ENCODE measurements at regions not wholly inside any gene's neighbourhood (a gene's known extent, or its start where the extent isn't known, plus 50 kb on each side); places are given as distances from the start of the nearest gene placed in this dataset.

- peak; percentile 45 for DNase-seq (ENCODE audit: low spot score)
- Histone ChIP-seq H3K27ac (no peak overlapping the region), H3K4me3 (no peak overlapping the region)
- TF ChIP-seq CTCF (IDR thresholded peaks at IDR 0.05) = no peak
Measured at GRCh38 chr15:27673766-27674445, 425.2 kb downstream of the OCA2 start.

GRCh38 chr15:27672537-27672936 lies 426.6 kb downstream of the OCA2 start:
- TF ChIP-seq CTCF (IDR thresholded peaks at IDR 0.05) = no peak
- DNase-seq (ENCODE audit: low spot score) = no peak
- no peak overlapping the region for H3K4me3 ChIP-seq

GRCh38 chr15:27671819-27672437 lies 427.2 kb downstream of the OCA2 start:
- H3K4me3 ChIP-seq = no peak overlapping the region
- no peak for TF ChIP-seq CTCF (IDR thresholded peaks at IDR 0.05)
- DNase-seq (ENCODE audit: low spot score) = no peak
- H3K27ac ChIP-seq = no peak overlapping the region

More at GRCh38 chr15:27672537-27672936, 426.6 kb downstream of the OCA2 start:
- no peak overlapping the region for H3K27ac ChIP-seq

- DNase-seq (ENCODE audit: low spot score) = no peak
- Histone ChIP-seq H3K4me3 (no peak overlapping the region), H3K27ac (no peak overlapping the region)
- no peak for TF ChIP-seq CTCF (IDR thresholded peaks at IDR 0.05)
Measured at GRCh38 chr15:27670486-27671209, 428.5 kb downstream of the OCA2 start.

GRCh38 chr15:27669641-27670040 lies 429.5 kb downstream of the OCA2 start:
- DNase-seq (ENCODE audit: low spot score) = no peak
- no peak for TF ChIP-seq CTCF (IDR thresholded peaks at IDR 0.05)
- Histone ChIP-seq H3K4me3 (no peak overlapping the region), H3K27ac (no peak overlapping the region)

GRCh38 chr15:27668471-27669220 lies 430.5 kb downstream of the OCA2 start:
- no peak overlapping the region for H3K27ac ChIP-seq
- no peak for TF ChIP-seq CTCF (IDR thresholded peaks at IDR 0.05)
- H3K4me3 ChIP-seq = no peak overlapping the region

More at GRCh38 chr15:27668471-27669220, 430.5 kb downstream of the OCA2 start:
- DNase-seq (ENCODE audit: low spot score) = no peak

Measured in coronary artery (tissue), 2 donors.